Naive B cell (primary cell): ENCODE measurements at regions not wholly inside any gene's neighbourhood (a gene's known extent, or its start where the extent isn't known, plus 50 kb on each side); places are given as distances from the start of the nearest gene placed in this dataset.
"Not testable (repeated sequence)": the region's sequence is repeated elsewhere in the genome, so short reads cannot be mapped to it uniquely, and the experiment has no call there.

Experiments used
- ATAC-seq, 2 donors: fragments of 150-1000 bp; cut with Tn5 transposase; 2 replicates each; pipeline ENCODE4 v1.10.0; 2021; ENCODE audit warnings: low read depth in 2 of 2, mild to moderate bottlenecking in 2 of 2, moderate library complexity in 2 of 2
- DNase-seq: peaks from one replicate; pipeline ENCODE4 v3.0.0; 2022
- H3K27ac Mint-ChIP-seq, 6 donors: one replicate each; pipeline ENCODE4 v1.8.0; 2020 to 2022; ENCODE audit warnings: mild to moderate bottlenecking in 6 of 6, mixed read lengths in 6 of 6, moderate library complexity in 5 of 6, inconsistent platforms in 2 of 6
- H3K27me3 Mint-ChIP-seq, 3 donors: one replicate each; pipeline ENCODE4 v1.8.0; 2021 to 2022; ENCODE audit warnings: mixed read lengths in 3 of 3, mild to moderate bottlenecking in 1 of 3
- H3K36me3 Mint-ChIP-seq, 2 donors: one replicate each; pipeline ENCODE4 v1.8.0; 2020 to 2022; ENCODE audit warnings: mixed read lengths in 2 of 2, inconsistent platforms in 1 of 2, mild to moderate bottlenecking in 1 of 2
- H3K4me1 Mint-ChIP-seq, 3 donors: one replicate each; pipeline ENCODE4 v1.8.0; 2020 to 2022; ENCODE audit warnings: mixed read lengths in 3 of 3, inconsistent platforms in 1 of 3, mild to moderate bottlenecking in 1 of 3, moderate library complexity in 1 of 3
- H3K4me3 Mint-ChIP-seq, 8 donors: one replicate each; pipeline ENCODE4 v1.8.0; 2020 to 2022; ENCODE audit warnings: mild to moderate bottlenecking in 8 of 8, mixed read lengths in 8 of 8, moderate library complexity in 8 of 8, inconsistent platforms in 2 of 8
- H3K9me3 Mint-ChIP-seq, 7 donors: one replicate each; pipeline ENCODE4 v1.8.0; 2020 to 2022; ENCODE audit warnings: mixed read lengths in 7 of 7, mild to moderate bottlenecking in 5 of 7, inconsistent platforms in 2 of 7, moderate library complexity in 1 of 7

DNA sequence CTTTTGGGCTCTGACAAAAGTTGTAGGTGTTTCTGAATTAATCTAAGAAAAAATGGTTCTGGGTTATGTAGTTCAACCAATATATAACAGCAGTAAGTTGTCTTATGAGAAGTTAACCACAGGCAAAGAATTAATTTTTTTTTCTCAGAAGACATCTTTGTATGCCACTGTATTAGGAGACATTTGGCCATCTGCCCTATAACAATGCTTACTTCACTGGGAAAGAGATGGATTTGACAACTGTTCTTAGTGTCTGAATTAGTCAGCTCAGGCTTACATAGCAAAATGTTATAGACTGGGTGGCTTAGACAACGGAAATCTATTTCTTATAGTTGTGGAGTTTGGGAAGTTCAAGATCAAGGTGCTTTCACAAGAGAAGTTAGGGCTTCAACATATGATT is 508.1 kb downstream of the STIM2 start:
- peaks cover 0 to 3% (median 0%) of the 10 kb centered on the region in 7 donors for H3K9me3 Mint-ChIP-seq
- no peaks in the 10 kb centered on the region for H3K4me1 Mint-ChIP-seq
- no peak overlapping the region for H3K4me3 Mint-ChIP-seq
- H3K27me3 Mint-ChIP-seq, result peaks cover 0 to 5% (median 0%) of the 10 kb centered on the region in 3 donors
- no peak for DNase-seq
- H3K36me3 Mint-ChIP-seq, result no peaks in the 10 kb centered on the region
- ATAC-seq, result no peak
- no peak overlapping the region for H3K27ac Mint-ChIP-seq

DNA sequence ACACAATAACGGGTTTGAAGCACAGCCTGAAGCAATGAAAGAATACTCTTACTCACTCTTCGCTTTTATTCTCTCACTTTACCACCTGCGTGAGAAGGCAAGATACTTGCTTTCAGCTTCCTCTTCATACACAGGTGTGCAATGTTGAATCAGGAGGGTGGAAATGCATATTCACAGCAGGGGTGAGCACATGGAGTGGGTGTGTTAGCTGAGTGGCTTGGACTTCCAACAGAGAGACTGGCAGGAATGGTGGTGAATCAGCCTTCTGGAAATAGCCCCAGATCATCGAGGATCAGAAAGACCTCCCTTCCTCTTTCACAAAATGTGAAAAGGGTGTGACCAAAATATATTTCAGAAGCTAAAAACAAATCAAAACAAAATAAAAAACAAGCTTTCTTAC is 521.2 kb downstream of the STIM2 start:
- H3K27ac Mint-ChIP-seq, result no peak overlapping the region
- peaks cover 0 to 8% (median 4%) of the 10 kb centered on the region in 7 donors for H3K9me3 Mint-ChIP-seq
- H3K27me3 Mint-ChIP-seq, result no peaks in the 10 kb centered on the region
- DNase-seq (no peak), ATAC-seq (no peak)
- no peaks in the 10 kb centered on the region for H3K4me1 Mint-ChIP-seq
- no peaks in the 10 kb centered on the region for H3K36me3 Mint-ChIP-seq
- H3K4me3 Mint-ChIP-seq, result no peak overlapping the region

DNA sequence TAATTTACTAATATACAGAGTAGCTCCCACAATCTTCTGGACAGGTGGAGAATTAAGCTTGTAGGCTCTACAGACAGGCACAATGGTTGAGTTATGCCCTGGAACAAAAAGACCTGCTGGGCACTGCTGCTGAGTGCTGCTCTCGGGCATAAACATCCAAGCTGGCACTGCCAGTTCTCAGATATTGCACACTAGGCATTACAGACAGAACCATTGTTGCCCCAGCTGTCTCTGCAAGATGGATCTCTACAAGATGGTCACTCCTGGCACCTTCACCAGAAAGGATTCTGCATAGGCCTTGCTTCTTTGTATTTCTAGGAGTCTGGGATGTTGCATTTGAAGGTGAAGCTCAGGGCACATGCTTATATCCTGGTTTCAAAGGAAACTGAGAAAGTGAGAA is 527.1 kb downstream of the STIM2 start:
- Mint-ChIP-seq H3K36me3 (no peaks in the 10 kb centered on the region), H3K4me3 (no peak overlapping the region), H3K27ac (no peak overlapping the region), H3K4me1 (no peaks in the 10 kb centered on the region), H3K27me3 (no peaks in the 10 kb centered on the region), H3K9me3 (peaks cover 0 to 5% (median 0%) of the 10 kb centered on the region in 7 donors)
- no peak for ATAC-seq
- no peak for DNase-seq

- H3K9me3 Mint-ChIP-seq, result peaks cover 0 to 25% (median 8%) of the 10 kb centered on the region in 7 donors
- no peak overlapping the region for H3K27ac Mint-ChIP-seq
- H3K36me3 Mint-ChIP-seq, result no peaks in the 10 kb centered on the region
- DNase-seq (no peak), ATAC-seq (no peak)
- no peak overlapping the region for H3K4me3 Mint-ChIP-seq
- peaks cover 0 to 6% (median 0%) of the 10 kb centered on the region in 3 donors for H3K27me3 Mint-ChIP-seq
- no peaks in the 10 kb centered on the region for H3K4me1 Mint-ChIP-seq
These were observed 537.2 kb downstream of the STIM2 start for GRCh38 chr4:27397886-27398285.

GRCh38 chr4:27398631-27399310 is 538.1 kb downstream of the STIM2 start:
- ATAC-seq, result no peak
- Mint-ChIP-seq H3K27ac (no peak overlapping the region), H3K4me1 (no peaks in the 10 kb centered on the region), H3K36me3 (no peaks in the 10 kb centered on the region), H3K27me3 (peaks cover 0 to 6% (median 0%) of the 10 kb centered on the region in 3 donors), H3K9me3 (peaks cover 0 to 25% (median 8%) of the 10 kb centered on the region in 7 donors), H3K4me3 (no peak overlapping the region)
- DNase-seq, result no peak

DNA sequence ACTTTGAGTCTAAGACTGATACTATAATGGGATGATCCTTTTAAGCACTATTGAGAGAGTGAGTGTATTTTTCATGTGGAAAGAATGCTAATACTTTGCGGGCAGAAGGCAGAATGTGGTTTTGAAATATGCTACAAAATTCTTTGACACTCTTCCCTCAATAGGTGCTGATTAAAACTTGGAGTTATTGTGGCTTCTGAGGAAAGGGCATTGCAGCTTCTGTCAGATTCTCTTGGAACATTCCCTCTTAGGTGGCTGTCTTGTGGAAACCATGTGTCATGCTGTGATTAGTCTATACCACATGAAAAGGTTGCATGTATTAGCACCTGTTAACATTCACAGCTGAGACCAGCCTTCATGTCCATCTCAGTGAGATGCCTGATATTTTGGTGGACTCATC is 547.0 kb downstream of the STIM2 start:
- Mint-ChIP-seq H3K27ac (no peak overlapping the region), H3K4me3 (no peak overlapping the region), H3K9me3 (peaks cover 0 to 27% (median 10%) of the 10 kb centered on the region in 7 donors), H3K4me1 (no peaks in the 10 kb centered on the region), H3K27me3 (no peaks in the 10 kb centered on the region), H3K36me3 (no peaks in the 10 kb centered on the region)
- no peak for ATAC-seq
- DNase-seq, result no peak

GRCh38 chr4:27412613-27413012 is 552.0 kb downstream of the STIM2 start:
- ATAC-seq, result no peak
- Mint-ChIP-seq H3K27me3 (no peaks in the 10 kb centered on the region), H3K36me3 (no peaks in the 10 kb centered on the region), H3K27ac (no peak overlapping the region), H3K4me1 (no peaks in the 10 kb centered on the region), H3K4me3 (no peak overlapping the region), H3K9me3 (peaks cover 2 to 22% (median 6%) of the 10 kb centered on the region in 7 donors)
- DNase-seq, result no peak

DNA sequence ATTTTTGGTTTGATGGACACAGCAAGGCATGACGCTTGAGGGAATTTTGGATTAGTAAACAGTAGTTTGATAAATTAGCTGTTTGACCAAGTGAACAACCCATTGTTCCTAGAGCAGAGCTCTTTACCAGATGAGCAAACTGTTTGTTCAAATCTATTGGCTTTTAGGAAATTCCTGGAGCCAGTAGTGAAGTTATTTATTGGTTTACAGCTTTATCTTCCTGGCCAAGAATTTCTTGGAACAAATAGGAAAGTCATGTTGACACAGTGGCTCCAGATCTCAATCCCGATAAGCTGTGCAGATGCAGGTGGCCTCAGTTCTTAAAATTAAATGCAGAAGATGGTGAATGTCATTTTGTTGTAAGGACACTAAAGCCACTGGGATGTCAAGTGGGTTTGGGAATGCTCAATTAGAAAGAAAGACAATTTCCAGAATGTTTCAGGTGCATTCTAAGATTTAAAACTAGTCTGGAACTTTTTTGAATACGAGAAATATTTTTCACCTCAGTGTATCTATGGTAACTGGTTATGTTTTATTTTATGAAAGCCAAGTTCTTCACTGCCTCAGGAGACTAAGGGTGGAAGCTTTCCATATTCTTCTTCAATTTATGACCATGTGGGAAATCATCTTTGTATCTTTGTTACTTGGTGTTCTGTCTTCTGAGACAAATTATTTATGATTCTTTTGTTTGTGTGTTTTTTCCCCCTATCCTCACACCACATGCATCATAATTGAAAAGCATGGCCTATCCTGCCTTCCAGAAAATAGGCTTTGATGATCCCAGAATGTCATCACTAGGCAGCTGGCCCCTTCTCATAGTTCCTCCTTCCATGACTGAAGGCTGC is 554.5 kb downstream of the STIM2 start:
- H3K4me1 Mint-ChIP-seq, result no peaks in the 10 kb centered on the region
- no peak overlapping the region for H3K4me3 Mint-ChIP-seq
- ATAC-seq (no peak), DNase-seq (no peak)
- H3K27me3 Mint-ChIP-seq, result no peaks in the 10 kb centered on the region
- peaks cover 4 to 29% (median 13%) of the 10 kb centered on the region in 7 donors for H3K9me3 Mint-ChIP-seq
- no peak overlapping the region for H3K27ac Mint-ChIP-seq
- H3K36me3 Mint-ChIP-seq, result no peaks in the 10 kb centered on the region

GRCh38 chr4:27428661-27429060 is 568.0 kb downstream of the STIM2 start:
- Mint-ChIP-seq H3K4me3 (no peak overlapping the region), H3K27me3 (no peaks in the 10 kb centered on the region), H3K27ac (no peak overlapping the region), H3K4me1 (no peaks in the 10 kb centered on the region), H3K9me3 (peaks cover 0 to 6% (median 0%) of the 10 kb centered on the region in 7 donors), H3K36me3 (no peaks in the 10 kb centered on the region)
- DNase-seq, result no peak
- no peak for ATAC-seq

DNA sequence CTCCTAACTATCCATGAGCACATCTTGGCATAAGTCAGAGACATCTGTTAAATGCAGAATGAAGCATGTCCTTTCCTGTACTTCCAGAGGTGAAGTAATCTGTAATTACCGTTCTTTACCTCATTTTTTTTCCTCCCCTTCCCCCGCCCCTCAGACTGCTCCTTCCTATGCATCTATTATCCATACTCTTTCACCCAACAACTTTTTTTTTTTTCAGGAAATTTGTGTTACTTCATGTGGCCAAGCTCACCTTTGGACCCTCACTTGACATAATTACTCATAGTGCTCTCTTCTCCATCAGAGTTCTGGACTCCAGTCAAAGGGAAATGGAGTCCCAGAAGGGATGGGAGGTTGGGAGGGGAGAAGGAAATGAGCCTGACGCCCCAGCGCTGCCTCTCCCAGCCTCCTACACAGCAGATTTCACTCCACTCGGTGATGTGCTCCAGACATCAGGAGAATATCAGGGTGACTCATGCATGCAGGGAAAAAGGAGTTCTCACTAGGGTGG is 568.8 kb downstream of the STIM2 start:
- no peaks in the 10 kb centered on the region for H3K4me1 Mint-ChIP-seq
- ATAC-seq (no peak), DNase-seq (no peak)
- H3K4me3 Mint-ChIP-seq, result no peak overlapping the region
- H3K36me3 Mint-ChIP-seq, result no peaks in the 10 kb centered on the region
- peaks cover 0 to 11% (median 4%) of the 10 kb centered on the region in 7 donors for H3K9me3 Mint-ChIP-seq
- no peaks in the 10 kb centered on the region for H3K27me3 Mint-ChIP-seq
- no peak overlapping the region for H3K27ac Mint-ChIP-seq

DNA sequence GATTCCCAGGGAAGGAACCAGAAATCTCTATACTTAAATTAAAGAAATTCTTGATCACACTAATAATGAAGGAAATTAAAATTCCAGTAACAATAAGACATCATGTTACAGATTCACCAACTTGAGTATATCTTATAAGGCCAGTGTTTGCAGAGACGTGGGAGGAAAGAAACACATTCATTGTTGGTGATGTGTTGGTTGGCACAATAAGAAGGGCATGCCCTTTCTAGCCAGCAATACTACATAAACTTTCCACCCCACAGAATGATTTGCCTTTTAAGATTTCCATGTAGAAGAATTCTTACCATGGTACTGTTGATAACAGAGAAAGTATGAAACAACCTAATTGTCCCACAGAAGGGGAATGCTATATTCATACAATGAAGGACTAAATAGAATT is 581.5 kb downstream of the STIM2 start:
- Mint-ChIP-seq H3K4me3 (no peak overlapping the region), H3K27me3 (no peaks in the 10 kb centered on the region), H3K36me3 (no peaks in the 10 kb centered on the region), H3K9me3 (peaks cover 0 to 4% (median 0%) of the 10 kb centered on the region in 7 donors), H3K4me1 (no peaks in the 10 kb centered on the region), H3K27ac (no peak overlapping the region)
- ATAC-seq, result no peak
- DNase-seq, result no peak

DNA sequence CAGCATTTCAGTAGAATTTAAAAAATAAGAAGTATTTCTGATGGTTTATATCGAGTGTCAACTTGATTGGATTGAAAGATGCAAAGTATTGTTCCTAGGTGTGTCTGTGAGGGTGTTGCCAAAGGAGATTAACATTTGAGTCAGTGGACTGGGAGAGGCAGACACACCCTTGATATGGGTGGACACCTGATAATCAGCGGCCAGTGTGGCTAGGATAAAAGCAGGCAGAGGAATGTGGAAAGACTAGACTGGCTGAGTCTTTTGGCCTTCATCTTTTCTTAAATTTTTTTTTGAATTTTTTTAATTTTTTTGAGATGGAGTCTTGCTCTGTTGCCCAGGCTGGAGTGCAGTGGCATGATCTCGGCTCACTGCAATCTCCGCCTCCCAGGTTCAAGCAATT is 582.0 kb downstream of the STIM2 start:
- ATAC-seq, H3K4me1 Mint-ChIP-seq, H3K4me3 Mint-ChIP-seq, DNase-seq, H3K27ac Mint-ChIP-seq, H3K36me3 Mint-ChIP-seq, H3K27me3 Mint-ChIP-seq, H3K9me3 Mint-ChIP-seq: not testable (repeated sequence)

DNA sequence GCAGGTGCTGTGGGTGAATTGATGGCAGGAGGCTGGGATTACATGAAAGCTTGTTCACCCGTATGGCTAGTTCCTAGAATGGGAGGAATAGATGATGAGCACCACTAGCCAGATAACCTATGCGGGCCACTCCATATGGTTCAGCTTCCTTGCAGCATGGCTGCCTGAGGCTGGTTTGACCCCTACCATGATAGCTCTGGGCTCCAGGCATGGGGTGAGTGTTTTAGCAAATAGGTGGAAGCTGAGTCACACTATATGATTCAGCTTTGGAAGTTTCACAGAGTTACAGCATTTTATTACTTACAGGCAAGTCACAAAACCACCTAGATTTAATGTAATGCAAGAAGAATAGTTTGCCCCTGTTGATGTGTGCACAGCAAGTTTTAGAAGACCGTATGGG is 603.2 kb downstream of the STIM2 start:
- ATAC-seq (no peak), DNase-seq (no peak)
- no peaks in the 10 kb centered on the region for H3K36me3 Mint-ChIP-seq
- H3K27ac Mint-ChIP-seq, result no peak overlapping the region
- H3K9me3 Mint-ChIP-seq, result peaks cover 0 to 8% (median 4%) of the 10 kb centered on the region in 7 donors
- H3K4me3 Mint-ChIP-seq, result no peak overlapping the region
- no peaks in the 10 kb centered on the region for H3K27me3 Mint-ChIP-seq
- no peaks in the 10 kb centered on the region for H3K4me1 Mint-ChIP-seq

DNA sequence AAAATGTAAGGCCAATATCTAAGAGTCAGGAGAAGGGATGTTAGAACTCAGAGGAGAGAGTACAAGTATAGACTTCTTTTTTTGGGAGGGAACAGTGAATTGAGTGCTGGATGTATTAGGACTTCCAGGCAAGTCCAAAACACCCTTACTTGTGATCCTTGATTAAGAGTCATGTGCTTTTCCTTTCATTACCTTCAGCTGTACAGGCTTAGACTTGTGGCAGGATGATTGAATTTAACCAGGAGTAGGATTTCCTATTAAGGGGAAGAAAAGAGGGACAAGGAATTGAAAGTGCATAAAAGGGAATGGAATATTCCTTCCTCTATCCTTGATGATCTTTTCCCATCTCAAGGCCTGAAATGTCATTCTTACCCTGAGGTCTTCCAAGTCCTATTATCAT is 606.7 kb downstream of the STIM2 start:
- H3K4me1 Mint-ChIP-seq, result no peaks in the 10 kb centered on the region
- ATAC-seq, result no peak
- peaks cover 0 to 2% (median 0%) of the 10 kb centered on the region in 7 donors for H3K9me3 Mint-ChIP-seq
- no peak for DNase-seq
- no peak overlapping the region for H3K4me3 Mint-ChIP-seq
- no peak overlapping the region for H3K27ac Mint-ChIP-seq
- no peaks in the 10 kb centered on the region for H3K36me3 Mint-ChIP-seq
- H3K27me3 Mint-ChIP-seq, result no peaks in the 10 kb centered on the region
